ENCODE measurements at regions not wholly inside any gene's neighbourhood (a gene's known extent, or its start where the extent isn't known, plus 50 kb on each side); places are given as distances from the start of the nearest gene placed in this dataset.

- FAIRE-seq (no peak), DNase-seq (ENCODE audit: insufficient read length, low spot score) (no peak)
- TF ChIP-seq POLR2A (IDR thresholded peaks at IDR 0.05; ENCODE audit: low read depth, low read length) = no peak
Observed at GRCh38 chr1:3999941-4000735, 100.1 kb upstream of the C1orf174 start.

GRCh38 chr1:4000811-4001251 is 100.8 kb upstream of the C1orf174 start:
- FAIRE-seq = no peak
- TF ChIP-seq POLR2A (IDR thresholded peaks at IDR 0.05; ENCODE audit: low read depth, low read length) = no peak
- DNase-seq (ENCODE audit: insufficient read length, low spot score) = no peak

GRCh38 chr1:4001461-4001860 is 101.4 kb upstream of the C1orf174 start:
- no peak for TF ChIP-seq POLR2A (IDR thresholded peaks at IDR 0.05; ENCODE audit: low read depth, low read length)
- no peak for FAIRE-seq
- no peak for DNase-seq (ENCODE audit: insufficient read length, low spot score)

GRCh38 chr1:4002061-4002521 is 102.0 kb upstream of the C1orf174 start:
- FAIRE-seq (no peak), DNase-seq (ENCODE audit: insufficient read length, low spot score) (no peak)
- no peak for TF ChIP-seq POLR2A (IDR thresholded peaks at IDR 0.05; ENCODE audit: low read depth, low read length)

GRCh38 chr1:4002741-4003140 is 102.7 kb upstream of the C1orf174 start:
- DNase-seq (ENCODE audit: insufficient read length, low spot score) = no peak
- FAIRE-seq = no peak
- TF ChIP-seq POLR2A (IDR thresholded peaks at IDR 0.05; ENCODE audit: low read depth, low read length) = no peak

GRCh38 chr1:4003846-4004505 is 103.9 kb upstream of the C1orf174 start:
- DNase-seq (ENCODE audit: insufficient read length, low spot score) = no peak
- no peak for TF ChIP-seq POLR2A (IDR thresholded peaks at IDR 0.05; ENCODE audit: low read depth, low read length)
- no peak for FAIRE-seq

GRCh38 chr1:4004635-4005430 is 104.8 kb upstream of the C1orf174 start:
- no peak for TF ChIP-seq POLR2A (IDR thresholded peaks at IDR 0.05; ENCODE audit: low read depth, low read length)
- no peak for DNase-seq (ENCODE audit: insufficient read length, low spot score)
- FAIRE-seq = no peak

GRCh38 chr1:4005431-4005830 is 105.4 kb upstream of the C1orf174 start:
- TF ChIP-seq POLR2A (IDR thresholded peaks at IDR 0.05; ENCODE audit: low read depth, low read length) = no peak
- FAIRE-seq = no peak
- DNase-seq (ENCODE audit: insufficient read length, low spot score) = no peak

- DNase-seq (ENCODE audit: insufficient read length, low spot score) (no peak), FAIRE-seq (no peak)
- TF ChIP-seq POLR2A (IDR thresholded peaks at IDR 0.05; ENCODE audit: low read depth, low read length) = no peak
Observed at GRCh38 chr1:4006676-4007374, 106.8 kb upstream of the C1orf174 start.

- no peak for FAIRE-seq
- TF ChIP-seq POLR2A (IDR thresholded peaks at IDR 0.05; ENCODE audit: low read depth, low read length) = no peak
- no peak for DNase-seq (ENCODE audit: insufficient read length, low spot score)
Observed at GRCh38 chr1:4010284-4010683, 110.2 kb upstream of the C1orf174 start.

- no peak for TF ChIP-seq POLR2A (IDR thresholded peaks at IDR 0.05; ENCODE audit: low read depth, low read length)
- DNase-seq (ENCODE audit: insufficient read length, low spot score) = no peak
- no peak for FAIRE-seq
Observed at GRCh38 chr1:4010814-4011605, 110.9 kb upstream of the C1orf174 start.

- no peak for TF ChIP-seq POLR2A (IDR thresholded peaks at IDR 0.05; ENCODE audit: low read depth, low read length)
- FAIRE-seq = no peak
- DNase-seq (ENCODE audit: insufficient read length, low spot score) = no peak
Observed at GRCh38 chr1:4016351-4017130, 116.5 kb upstream of the C1orf174 start.
